ENCODE measurements at regions not wholly inside any gene's neighbourhood (a gene's known extent, or its start where the extent isn't known, plus 50 kb on each side); places are given as distances from the start of the nearest gene placed in this dataset.
A peak's percentile ranks its signal among the peaks of the same experiment; 100 is the strongest.
"Not testable (repeated sequence)": the region's sequence is repeated elsewhere in the genome, so short reads cannot be mapped to it uniquely, and the experiment has no call there.

DNA sequence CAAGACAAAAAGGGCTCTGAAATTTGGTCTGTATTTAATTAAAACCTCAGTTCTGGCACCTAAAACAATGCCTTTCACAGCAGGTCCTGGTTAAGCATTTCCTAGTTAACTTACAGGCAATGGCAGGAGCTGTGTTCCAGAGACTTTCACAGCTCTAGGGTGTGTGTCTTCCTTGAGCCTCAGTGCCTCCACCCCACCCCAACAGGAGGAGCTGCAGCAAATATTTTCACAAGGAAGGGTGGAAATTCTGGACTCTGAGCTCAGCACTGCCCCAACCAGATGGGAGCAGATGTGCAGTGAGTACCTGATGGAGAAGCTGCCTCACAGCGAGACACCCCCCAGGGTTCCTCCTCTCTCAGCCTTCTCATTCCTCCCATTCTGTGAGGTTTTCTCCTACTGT, 106.3 kb upstream of the SPATA12 start:
- DNase-seq = no peak

DNA sequence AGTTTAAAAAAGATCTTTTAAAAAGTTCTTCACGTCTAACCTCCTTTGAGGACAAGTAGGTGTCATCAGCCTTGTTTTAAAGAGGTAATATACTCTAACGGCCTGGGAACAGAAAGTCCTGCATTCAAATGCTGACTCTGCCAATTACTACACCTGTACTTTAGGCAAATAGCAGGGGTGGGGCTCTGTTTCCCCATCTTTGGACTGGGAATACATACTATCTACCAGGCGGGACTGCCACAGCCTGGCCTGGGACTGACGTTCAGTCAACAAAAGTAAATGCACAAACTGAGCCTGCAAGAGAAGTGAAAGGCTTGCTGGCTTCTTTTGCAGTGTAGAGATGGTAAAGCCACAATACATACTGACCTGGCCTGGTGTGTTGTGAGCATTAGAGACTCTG, 107.6 kb upstream of the SPATA12 start:
- no peak for DNase-seq

DNA sequence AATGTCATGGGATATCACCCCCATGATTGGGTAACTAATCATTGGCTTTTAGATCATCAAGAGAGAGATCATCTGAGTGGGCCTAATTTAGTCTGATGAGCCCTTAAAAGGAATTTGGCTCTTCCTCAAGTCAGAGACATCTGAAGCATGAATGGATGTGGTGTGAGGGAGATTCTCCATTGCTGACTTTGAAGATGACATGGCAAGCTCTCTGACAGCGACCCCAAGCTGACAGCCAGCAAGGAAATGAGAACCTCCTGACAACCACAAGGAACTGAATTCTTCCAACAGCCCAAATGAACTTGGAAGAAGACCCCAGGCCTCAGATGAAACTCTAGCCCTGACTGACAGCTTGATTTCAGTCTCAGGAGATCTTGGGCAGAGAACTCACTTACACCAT, 108.4 kb upstream of the SPATA12 start:
- DNase-seq = no peak

DNA sequence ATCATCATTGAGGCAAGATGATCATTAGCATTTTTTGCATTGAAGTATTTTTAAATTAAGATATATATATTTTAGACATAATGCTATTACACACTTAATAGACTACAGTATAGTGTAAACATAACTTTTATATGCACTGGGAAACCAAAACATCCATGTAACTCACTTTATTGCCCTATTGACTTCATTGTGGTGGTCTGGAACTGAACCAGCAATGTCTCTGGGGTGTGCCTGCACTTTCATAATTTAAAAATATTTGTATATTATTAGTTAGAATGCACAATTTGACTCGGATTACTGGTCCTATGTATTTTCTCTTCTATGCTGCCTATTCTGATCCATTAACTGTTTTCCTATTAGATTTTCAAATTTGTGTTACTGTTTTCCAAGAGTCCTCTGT, 109.1 kb upstream of the SPATA12 start:
- no peak for DNase-seq

DNA sequence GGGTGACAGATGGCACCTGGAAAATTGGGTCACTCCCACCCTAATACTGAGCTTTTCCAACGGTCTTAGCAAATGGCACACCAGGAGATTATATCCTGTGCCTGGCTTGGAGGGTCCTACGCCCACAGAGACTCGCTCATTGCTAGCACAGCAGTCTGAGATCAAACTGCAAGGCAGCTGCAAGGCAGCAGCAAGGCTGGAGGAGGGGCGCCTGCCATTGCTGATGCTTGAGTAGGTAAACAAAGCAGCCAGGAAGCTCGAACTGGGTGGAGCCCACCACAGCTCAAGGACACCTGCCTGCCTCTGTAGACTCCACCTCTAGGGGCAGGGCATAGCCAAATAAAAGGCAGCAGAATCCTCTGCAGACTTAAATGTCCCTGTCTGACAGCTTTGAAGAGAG, 115.1 kb upstream of the SPATA12 start:
- not testable (repeated sequence) for DNase-seq

DNA sequence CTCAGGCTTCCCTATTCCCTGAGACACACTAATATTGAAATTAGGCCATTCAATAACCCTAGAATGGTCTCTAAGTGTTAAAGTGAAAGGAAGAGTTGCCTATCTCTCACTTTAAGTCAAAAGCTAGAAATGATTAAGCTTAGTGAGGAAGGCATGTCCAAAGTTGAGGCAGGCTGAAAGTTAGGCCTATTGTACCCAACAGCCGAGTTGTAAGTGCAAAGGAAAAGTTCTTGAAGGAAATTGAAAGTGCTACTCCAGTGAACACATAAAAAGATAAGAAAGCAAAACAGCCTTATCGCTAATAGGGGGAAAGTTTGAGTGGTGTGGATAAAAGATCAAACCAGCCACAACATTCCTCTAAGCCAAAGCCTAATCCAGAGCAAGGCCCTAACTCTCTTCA, 117.9 kb upstream of the SPATA12 start:
- DNase-seq = no peak

DNA sequence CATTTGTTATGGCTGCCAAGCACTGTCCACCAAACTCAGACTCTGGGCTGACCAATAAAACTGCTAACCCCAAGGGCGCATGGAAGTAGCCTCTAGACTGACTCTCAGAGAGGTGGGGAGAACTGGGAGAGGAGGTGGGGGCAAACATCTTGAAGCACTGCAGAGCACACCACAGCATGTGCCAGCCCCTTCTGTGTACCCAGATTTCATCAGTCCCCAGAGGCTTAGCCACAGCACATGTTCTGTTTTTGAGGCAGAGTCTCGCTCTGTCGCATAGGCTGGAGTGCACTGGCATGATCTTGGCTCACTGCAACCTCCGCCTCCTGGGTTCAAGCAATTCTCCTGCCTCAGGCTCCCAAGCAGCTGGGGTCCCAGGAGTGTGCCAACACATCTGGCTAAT, 119.5 kb upstream of the SPATA12 start:
- no peak for DNase-seq

DNA sequence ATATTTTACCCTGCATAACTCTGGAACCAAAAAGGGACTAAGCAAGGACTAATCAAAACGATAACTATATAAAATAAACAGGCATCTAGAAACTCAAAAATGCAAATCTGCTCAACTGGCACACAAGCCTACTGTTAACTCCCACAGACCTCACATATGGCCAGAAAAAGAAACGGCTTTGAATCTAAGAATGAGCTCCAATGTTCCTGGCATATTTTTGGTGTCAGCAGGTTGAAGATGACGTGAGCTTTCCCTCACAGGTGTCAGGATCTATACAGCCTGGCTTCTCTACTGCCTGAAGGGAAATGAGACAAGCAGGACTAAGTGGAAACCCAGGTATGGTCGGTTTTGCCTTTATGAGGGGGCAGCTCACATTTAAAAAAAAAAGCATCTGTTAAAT, 120.1 kb upstream of the SPATA12 start:
- DNase-seq = no peak

DNA sequence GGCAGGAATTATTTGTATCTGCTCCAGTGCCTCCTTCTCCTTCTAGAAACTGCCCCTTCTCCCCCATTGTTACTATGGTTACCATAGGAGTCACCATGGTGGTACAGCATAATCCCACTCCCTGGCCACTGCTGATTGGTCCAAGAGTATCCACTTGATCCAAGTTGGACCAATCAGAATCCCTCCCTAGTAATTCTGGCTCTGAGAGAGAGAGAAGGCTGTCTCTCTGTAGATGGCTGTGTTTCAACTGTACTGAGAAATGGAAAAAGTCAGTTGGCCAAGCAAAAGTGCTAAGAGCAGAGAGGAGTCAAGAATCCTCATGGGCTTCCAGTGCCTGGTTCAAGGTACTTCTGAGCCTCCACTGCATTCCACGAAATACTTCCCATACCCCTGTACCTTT, 120.6 kb upstream of the SPATA12 start:
- no peak for DNase-seq

DNA sequence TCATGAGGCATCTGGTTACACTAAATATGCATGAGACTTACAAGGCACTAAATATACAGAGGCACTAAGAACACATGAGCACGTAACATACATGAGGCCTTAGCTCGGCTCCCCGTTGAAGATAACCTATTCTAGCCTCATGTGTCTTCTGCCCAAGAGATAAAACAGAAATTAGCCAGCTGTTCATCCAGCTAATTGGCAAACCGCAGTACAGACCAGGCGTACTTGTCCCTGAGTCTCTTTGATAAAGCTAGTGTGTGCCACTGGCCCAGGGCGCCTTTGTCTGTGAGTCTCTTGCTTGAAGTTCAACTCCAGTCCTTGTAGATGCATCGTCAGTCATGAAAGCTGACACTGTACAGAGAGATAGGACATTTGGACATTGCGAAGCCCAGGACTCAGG, 121.9 kb upstream of the SPATA12 start:
- no peak for DNase-seq

DNA sequence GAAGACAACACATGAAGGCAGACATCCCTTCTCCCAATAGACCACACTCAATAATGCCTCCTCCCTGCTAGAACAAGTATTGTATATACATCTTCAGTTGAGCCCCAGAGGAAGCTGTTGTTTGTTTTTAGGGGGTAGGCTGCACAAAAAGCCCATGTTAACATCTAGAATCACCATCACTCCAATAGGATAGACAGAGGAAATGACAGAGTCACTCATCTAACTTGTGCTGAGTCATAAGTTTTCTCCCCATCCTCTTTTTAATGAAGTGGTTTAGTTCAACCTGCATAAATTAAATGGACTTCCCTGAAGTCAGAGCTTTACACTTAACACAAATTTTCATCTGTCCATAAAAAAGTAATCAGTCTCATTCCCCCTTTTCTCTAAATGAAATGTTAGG, 122.9 kb upstream of the SPATA12 start:
- no peak for DNase-seq

DNA sequence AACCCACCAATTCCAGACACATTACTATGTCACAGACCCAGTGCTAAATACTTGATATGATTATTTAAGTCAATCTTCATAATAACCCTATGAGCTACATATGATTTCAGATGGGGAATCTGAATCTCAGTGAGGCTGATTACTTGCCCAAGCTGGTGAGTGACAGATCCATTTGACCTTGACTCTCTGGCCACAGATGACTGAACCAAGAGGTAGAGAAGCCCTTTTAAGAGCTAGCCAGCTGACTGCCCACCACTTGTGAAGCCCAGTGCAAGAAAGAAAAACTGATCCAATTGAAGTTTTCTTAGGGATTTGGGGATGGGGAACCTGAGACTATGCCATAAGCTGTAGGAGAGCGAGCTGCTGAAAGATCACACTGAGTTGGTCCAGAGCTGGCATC, 124.7 kb upstream of the SPATA12 start:
- no peak for DNase-seq

DNA sequence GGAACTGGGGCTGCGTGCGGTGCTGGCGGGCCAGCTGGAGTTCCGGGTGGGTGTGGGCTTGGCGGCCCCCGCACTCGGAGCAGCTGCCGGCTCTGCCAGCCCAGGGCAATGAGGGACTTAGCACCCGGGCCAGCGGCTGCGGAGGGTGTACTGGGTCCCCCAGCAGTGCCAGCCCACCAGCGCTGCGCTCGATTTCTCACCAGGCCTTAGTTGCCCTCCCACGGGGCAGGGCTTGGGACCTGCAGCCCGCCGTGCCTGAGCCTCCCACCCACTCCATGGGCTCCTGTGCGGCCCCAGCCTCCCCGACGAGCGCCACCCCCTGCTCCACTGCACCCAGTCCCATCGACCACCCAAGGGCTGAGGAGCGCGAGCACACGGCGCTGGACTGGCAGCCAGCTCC, 126.0 kb upstream of the SPATA12 start:
- not testable (repeated sequence) for DNase-seq

DNA sequence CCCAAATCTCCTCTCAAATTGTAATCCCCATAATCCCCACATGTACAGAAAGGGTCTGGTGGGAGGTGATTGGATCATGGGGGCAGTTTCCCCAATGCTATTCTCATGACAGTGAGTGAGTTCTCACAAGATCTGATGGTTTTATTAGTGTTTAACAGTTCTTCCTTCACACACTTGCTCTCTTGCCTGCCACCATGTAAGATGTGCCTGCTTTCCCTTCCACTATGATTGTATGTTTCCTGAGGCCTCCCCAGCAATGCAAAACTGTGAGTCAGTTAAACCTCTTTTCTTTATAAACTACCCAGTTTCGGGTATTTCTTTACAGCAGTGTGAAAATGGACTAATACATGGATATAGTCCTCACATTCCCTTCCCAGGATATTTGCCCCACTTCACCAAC, 126.7 kb upstream of the SPATA12 start:
- no peak for DNase-seq

DNA sequence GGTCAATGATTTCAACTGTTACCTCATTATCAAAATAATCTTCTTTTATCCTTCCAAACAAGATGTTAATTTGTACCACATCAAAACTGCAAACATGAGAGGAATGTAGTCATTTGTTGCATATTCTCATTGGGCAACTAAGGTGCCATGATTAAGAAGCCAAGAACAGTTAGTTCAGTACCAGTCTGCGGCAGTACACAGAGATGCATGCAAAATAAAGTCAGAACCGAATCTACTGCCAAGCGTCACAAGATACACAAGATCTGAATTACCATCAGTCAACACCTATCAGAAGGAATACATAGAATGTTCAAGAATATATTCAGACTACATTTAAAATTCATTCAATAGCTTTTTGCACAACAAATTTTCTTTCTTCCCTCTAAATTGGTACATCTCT, 127.6 kb upstream of the SPATA12 start:
- DNase-seq = no peak

DNA sequence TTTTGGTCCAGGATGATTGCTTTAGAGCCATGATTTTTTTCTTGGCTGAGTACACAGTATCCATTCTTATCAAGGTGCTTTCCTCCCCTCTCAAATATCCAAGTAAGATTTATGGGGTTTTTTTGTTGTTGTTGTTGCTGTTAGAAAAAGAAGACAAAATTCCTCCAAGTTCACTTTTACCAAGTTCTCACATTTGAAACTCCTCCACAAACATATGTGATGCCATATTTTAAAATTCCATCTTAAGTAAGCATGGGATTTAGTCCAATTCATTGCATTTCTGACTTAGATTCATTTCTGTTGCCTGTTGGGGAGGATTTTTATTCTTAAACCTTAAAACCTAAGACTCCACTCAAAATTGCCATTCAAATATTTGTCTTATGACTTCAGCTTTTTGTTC, 128.6 kb upstream of the SPATA12 start:
- no peak for DNase-seq

DNA sequence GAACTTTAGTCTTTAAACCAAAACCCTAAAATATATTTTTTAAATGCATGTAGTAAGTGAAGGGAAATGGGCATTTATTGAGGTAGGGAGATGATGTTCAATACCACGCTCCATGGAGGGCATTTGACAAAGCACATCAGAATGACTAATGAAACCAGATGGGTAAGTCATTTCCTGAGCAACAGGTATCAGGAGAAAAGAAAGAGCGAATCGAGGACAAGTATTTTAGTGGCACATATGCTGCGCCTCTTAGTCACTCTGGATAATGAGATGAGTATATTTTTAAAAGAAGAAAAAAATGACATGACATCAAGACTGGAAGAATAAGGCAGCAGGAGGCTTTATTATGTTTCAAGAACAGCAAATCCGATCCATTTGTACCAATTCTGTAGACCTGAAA, 129.0 kb upstream of the ARHGEF3 start:
- no peak for DNase-seq

DNA sequence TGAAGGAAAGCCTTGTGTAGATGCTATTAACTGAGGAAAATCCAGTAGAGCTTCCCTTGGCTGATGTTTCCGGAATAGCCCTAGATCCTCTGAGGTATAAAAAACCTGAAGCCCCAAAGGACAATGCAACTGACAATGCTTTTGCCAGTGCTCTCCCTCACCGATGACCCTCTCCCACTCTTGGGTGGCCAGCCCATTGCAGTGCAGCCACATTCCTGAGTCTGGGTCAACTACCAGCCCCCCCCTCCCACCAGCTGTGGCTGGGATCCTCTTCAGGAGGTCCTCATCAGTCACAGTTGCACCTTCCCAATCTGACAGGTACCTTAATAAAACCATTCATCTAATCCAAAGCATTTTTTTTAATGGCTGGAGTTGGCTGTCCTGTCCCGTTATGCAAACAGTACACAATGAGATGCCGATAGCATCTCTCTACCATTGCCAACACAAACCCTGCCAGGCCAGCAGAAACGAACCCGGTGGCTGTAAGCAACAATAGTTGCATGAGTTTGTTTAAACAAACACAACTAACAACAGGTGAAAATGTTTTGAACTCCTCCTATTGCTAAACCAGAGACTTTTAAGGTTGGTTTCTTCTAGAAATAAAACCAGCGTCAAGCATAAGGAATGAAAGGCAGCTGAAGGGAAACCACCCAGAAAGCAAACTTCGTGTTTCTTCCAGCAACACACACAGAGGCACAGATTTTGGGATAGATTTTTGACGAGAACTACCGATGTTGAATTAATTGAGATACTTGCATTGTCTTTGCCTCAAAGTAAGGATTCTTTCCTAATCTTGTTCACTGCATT, 128.3 kb upstream of the ARHGEF3 start:
- DNase-seq = no peak

DNA sequence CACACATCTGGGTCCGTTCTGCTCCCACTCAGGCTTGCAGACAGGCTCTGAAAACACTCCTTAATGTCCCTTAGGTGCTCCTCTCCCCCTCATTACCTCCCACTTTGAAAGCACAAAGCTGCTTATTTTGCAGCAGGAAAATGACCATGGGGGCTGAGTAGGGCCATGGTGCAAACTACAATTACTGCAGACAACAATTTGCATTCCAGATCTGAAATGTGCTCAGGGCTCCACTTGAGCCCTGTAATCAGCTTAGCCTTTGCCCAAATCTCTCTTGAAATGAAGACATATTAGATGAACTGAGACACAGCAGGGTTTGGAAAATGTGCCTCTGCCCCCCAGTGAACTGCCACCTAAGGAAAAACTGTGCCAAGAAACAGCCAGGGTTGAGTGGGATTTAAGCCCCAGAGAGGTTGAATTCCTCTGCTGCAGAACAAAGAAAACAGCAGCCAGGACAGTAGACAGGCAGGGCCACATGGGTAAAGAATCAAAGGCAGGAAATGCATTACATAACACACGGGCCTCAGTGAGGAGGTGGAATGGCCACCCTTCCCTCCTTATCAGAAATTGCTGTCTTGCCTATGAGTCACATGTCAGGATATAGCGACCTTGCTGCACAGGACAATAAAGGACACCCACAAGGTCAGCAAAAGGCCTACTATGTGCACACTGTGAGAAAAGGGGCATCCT, 126.8 kb upstream of the ARHGEF3 start:
- peak in 1 of 2 experiments; percentile 28 for DNase-seq

DNA sequence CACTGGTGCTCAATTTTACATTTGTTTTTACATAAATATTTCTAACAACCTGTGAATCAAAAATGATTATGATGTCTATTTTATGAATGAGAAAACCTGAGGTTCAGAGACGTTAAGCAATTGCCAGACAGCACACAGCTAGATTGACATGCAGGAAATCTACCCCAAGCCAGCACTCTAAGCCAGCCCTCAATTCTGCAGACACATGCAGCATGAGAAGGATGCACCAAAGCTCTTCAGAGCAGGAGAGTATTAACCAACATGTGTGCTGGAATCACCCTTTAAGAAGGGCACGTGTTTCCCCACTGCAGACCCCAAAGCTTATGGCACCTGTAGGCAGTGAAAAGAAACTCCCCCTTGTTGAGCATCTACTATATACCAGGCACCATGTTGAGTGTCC, 126.1 kb upstream of the ARHGEF3 start:
- no peak for DNase-seq

DNA sequence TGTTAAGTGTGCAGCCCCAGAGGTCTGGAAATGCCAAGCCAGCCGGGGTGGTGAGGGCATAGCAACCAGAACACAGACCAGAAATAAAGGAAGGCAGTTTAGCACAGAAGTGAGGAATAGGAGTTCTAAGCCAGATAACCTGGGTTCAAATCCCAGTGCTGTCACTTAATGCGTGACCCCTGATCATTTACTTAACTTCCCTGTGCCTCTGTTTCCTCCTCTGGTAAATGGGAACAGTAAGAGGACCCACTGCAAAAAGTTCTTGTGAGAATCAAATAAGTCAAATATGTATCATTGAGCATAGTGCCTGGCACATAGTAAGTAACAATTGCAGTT, 125.2 kb upstream of the ARHGEF3 start:
- no peak for DNase-seq

DNA sequence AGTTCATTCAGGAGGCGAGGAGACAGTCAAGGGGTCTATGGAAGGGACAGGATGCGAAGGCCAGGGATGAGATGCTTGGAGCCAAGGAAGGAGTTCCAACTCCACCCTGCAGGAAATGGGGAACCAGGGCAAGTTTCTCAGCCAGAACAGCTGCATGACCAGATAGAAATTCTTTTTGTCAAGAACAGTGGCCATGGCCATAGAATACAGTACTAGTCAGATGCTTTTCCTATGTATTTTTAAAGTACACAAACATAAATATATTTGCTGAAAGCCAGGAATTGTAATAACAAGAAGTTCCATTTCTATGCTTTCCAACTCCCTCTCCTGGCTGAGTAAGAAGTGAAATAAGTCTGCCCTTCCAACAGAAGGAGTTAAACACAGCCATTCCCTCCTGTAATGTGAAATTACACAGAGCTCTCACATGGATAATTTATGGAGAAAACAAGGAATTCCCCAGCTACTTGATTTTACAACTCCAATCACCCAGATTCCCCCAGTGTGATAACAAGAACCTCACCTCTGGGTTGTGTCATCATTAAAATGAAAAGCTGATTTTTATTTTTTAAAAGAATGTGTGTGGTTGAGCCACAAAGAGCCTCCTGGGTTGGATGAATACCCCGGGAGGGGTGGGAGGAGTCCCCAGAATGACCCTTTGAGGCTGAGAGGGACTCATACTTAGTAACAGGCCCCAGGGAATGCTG, 124.6 kb upstream of the ARHGEF3 start:
- no peak for DNase-seq

DNA sequence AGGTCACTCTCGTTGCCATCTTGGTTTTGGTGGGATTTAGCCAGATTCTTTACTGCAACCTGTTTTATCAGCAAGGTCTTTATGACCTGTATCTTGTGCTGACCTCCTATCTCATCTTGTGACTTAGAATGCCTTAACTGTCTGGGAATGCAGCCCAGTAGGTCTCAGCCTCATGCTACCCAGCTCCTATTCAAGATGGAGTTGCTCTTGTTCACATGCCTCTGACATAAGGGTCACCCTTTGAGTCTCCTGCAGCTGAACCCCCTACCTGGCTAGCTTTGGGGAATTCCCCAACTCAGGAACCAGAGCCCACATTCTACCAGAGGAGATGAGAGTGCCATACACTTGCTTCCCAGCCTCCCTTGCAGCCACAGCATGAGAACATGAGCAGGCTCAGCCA, 123.0 kb upstream of the ARHGEF3 start:
- not testable (repeated sequence) for DNase-seq

DNA sequence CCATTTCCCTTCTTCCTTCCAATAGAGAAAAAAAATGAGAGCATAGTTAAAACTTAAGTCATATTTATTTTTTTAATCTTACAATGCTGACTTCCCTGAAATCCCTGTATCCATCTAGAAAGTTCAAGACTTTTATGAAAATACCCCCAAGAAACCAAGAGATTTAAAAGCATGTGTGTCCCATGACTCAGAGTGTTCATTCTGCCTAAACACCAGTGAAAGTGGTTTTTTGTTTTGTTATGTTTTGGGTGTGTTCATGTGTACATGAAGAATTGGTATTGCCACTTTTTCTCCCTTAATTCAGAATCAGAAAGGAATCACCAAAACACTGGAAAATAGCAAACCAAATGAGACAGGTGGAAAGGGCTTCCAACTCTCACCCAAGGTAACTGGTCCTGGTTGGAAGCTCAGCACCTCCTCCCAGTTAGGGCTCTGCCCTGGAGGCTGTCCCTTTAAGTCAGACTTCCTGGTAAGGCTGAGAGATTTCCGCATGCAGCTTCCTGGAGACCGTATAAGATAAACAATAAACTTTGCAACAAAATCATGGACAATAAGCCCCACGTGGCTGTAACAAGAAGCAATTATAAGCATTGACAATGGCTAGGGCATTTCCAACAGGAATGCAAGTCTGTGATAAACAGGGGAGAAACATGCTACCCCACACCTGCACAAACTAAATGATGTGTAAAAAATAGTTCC, 121.9 kb upstream of the ARHGEF3 start:
- DNase-seq = peak in 1 of 2 experiments; percentile 36

All from SW 1271 (cell line).